Right atrium auricular region (tissue), 2 donors: ENCODE measurements at regions not wholly inside any gene's neighbourhood (a gene's known extent, or its start where the extent isn't known, plus 50 kb on each side); places are given as distances from the start of the nearest gene placed in this dataset.
A peak's percentile ranks its signal among the peaks of the same experiment; 100 is the strongest.

Experiments used
- DNase-seq: peaks from one replicate; pipeline ENCODE4 v3.0.0-alpha.2; 2019; ENCODE audit warnings: low spot score
- H3K27ac ChIP-seq, 2 donors: fragments of 200-600 bp; sonication (generic); 1 replicate in 1 of 2; 2 replicates in 1 of 2; pipeline ENCODE4 v1.5.1; 2016 to 2019
- H3K27me3 ChIP-seq, 2 donors: fragments of 200-600 bp; sonication (generic); one replicate each; pipeline versions ENCODE4 v1.5.1 to v1.6.0; 2017 to 2019
- H3K36me3 ChIP-seq: fragments of 200-600 bp; sonication (generic); one replicate; pipeline ENCODE4 v1.5.1; 2016
- H3K4me1 ChIP-seq, 2 donors: fragments of 200-600 bp; sonication (generic); one replicate each; pipeline versions ENCODE4 v1.5.1 to v1.6.0; 2017 to 2019
- H3K4me3 ChIP-seq, 2 donors: fragments of 200-600 bp; sonication (generic); 1 replicate in 1 of 2; 2 replicates in 1 of 2; pipeline ENCODE4 v1.5.1; 2017 to 2019; ENCODE audit warnings: mild to moderate bottlenecking in 1 of 2, moderate library complexity in 1 of 2
- H3K9me3 ChIP-seq, 2 donors: fragments of 200-600 bp; sonication (generic); one replicate each; pipeline ENCODE4 v1.5.1; 2019
- TF ChIP-seq, protein P1 (sequence below), 2 donors: fragments of 200-600 bp; sonication (generic); IDR thresholded peaks; one replicate each; pipeline ENCODE4 v1.5.1; 2019; ENCODE audit warnings: antibody characterized with exemption in 2 of 2

DNA sequence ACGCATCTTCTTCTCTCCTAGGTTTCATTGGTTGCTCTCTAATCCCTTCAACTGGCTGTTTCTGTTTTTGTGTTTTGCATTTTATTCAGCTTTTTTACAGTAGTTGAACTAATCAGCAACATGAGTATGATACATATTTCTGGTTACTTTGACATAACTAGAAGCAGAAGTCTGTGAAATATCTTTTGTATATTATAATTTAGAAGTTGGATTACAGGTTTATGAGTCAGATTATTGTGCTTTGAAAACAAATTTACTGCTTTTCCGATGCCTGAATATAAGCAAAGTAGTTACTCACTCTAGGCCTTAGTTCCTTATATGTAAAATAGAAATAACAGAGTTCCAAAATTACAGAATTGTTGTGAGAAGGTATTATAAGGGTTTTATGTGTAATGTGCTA is 96.2 kb upstream of the MEOX2 start:
- DNase-seq, result no peak
- Histone ChIP-seq H3K4me3 (no peak overlapping the region), H3K4me1 (peaks cover 0 to 10% of the 10 kb centered on the region in 2 donors), H3K27me3 (no peaks in the 10 kb centered on the region), H3K27ac (no peak overlapping the region), H3K36me3 (no peaks in the 10 kb centered on the region), H3K9me3 (no peaks in the 10 kb centered on the region)
- TF ChIP-seq, protein P1, sequence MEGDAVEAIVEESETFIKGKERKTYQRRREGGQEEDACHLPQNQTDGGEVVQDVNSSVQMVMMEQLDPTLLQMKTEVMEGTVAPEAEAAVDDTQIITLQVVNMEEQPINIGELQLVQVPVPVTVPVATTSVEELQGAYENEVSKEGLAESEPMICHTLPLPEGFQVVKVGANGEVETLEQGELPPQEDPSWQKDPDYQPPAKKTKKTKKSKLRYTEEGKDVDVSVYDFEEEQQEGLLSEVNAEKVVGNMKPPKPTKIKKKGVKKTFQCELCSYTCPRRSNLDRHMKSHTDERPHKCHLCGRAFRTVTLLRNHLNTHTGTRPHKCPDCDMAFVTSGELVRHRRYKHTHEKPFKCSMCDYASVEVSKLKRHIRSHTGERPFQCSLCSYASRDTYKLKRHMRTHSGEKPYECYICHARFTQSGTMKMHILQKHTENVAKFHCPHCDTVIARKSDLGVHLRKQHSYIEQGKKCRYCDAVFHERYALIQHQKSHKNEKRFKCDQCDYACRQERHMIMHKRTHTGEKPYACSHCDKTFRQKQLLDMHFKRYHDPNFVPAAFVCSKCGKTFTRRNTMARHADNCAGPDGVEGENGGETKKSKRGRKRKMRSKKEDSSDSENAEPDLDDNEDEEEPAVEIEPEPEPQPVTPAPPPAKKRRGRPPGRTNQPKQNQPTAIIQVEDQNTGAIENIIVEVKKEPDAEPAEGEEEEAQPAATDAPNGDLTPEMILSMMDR (IDR thresholded peaks at IDR 0.05), result no peak

DNA sequence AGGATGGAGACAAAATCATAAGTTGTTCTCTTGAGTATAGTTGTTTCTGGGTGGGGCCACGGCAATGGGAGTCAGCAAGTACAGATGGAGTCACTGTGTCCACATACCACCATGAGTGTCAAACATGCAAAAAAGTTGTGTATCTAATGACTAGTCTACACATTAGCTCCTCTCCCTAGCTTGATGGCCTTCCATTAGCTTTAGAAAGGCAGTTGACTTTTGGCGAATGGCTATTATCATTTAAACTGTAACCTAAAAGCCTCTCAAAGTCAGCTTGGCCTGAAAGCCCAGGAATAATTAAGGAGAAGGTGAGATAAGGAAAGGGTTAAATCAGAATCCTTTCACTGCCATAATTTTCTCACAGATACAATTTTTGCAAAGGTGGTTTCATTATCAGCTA is 95.5 kb upstream of the MEOX2 start:
- Histone ChIP-seq H3K36me3 (no peaks in the 10 kb centered on the region), H3K4me3 (no peak overlapping the region), H3K9me3 (no peaks in the 10 kb centered on the region), H3K27me3 (no peaks in the 10 kb centered on the region), H3K27ac (no peak overlapping the region), H3K4me1 (peaks cover 0 to 10% of the 10 kb centered on the region in 2 donors)
- no peak for DNase-seq
- TF ChIP-seq, protein P1 (IDR thresholded peaks at IDR 0.05), result no peak

GRCh38 chr7:15780271-15780670 is 93.8 kb upstream of the MEOX2 start:
- no peak for DNase-seq
- TF ChIP-seq, protein P1 (IDR thresholded peaks at IDR 0.05), result no peak
- no peaks in the 10 kb centered on the region for H3K9me3 ChIP-seq
- H3K36me3 ChIP-seq, result no peaks in the 10 kb centered on the region
- peaks cover 0 to 10% of the 10 kb centered on the region in 2 donors for H3K4me1 ChIP-seq
- H3K27me3 ChIP-seq, result no peaks in the 10 kb centered on the region
- no peak overlapping the region for H3K4me3 ChIP-seq
- no peak overlapping the region for H3K27ac ChIP-seq

- DNase-seq, result no peak
- TF ChIP-seq, protein P1 (IDR thresholded peaks at IDR 0.05), result no peak
- Histone ChIP-seq H3K9me3 (no peaks in the 10 kb centered on the region), H3K27me3 (no peaks in the 10 kb centered on the region), H3K4me1 (no peaks in the 10 kb centered on the region), H3K27ac (no peak overlapping the region), H3K36me3 (no peaks in the 10 kb centered on the region), H3K4me3 (no peak overlapping the region)
Measured at GRCh38 chr7:15778191-15778590, 91.7 kb upstream of the MEOX2 start.

- Histone ChIP-seq H3K9me3 (no peaks in the 10 kb centered on the region), H3K27ac (peak overlapping the region; percentile 38 to 40), H3K4me3 (no peak overlapping the region), H3K4me1 (no peaks in the 10 kb centered on the region), H3K36me3 (no peaks in the 10 kb centered on the region), H3K27me3 (no peaks in the 10 kb centered on the region)
- TF ChIP-seq, protein P1 (IDR thresholded peaks at IDR 0.05), result no peak
- no peak for DNase-seq
Measured at GRCh38 chr7:15765753-15766152, 79.3 kb upstream of the MEOX2 start.

GRCh38 chr7:15764851-15765382 is 78.4 kb upstream of the MEOX2 start:
- no peaks in the 10 kb centered on the region for H3K9me3 ChIP-seq
- H3K36me3 ChIP-seq, result no peaks in the 10 kb centered on the region
- no peak overlapping the region for H3K4me3 ChIP-seq
- DNase-seq, result no peak
- peak overlapping the region in 1 of 2 donors; percentile 38 for H3K27ac ChIP-seq
- H3K4me1 ChIP-seq, result no peaks in the 10 kb centered on the region
- no peaks in the 10 kb centered on the region for H3K27me3 ChIP-seq
- TF ChIP-seq, protein P1 (IDR thresholded peaks at IDR 0.05), result no peak
